ENCODE measurements at regions not wholly inside any gene's neighbourhood (a gene's known extent, or its start where the extent isn't known, plus 50 kb on each side); places are given as distances from the start of the nearest gene placed in this dataset.

GRCh38 chr7:4338556-4338955 is 343.5 kb upstream of the FOXK1 start:
- no peak for TF ChIP-seq CTCF (IDR thresholded peaks at IDR 0.05)
- TF ChIP-seq ZFX (IDR thresholded peaks at IDR 0.05; ENCODE audit: borderline replicate concordance), result no peak

Data from 22Rv1 (cell line).